ENCODE measurements at regions not wholly inside any gene's neighbourhood (a gene's known extent, or its start where the extent isn't known, plus 50 kb on each side); places are given as distances from the start of the nearest gene placed in this dataset.

DNA sequence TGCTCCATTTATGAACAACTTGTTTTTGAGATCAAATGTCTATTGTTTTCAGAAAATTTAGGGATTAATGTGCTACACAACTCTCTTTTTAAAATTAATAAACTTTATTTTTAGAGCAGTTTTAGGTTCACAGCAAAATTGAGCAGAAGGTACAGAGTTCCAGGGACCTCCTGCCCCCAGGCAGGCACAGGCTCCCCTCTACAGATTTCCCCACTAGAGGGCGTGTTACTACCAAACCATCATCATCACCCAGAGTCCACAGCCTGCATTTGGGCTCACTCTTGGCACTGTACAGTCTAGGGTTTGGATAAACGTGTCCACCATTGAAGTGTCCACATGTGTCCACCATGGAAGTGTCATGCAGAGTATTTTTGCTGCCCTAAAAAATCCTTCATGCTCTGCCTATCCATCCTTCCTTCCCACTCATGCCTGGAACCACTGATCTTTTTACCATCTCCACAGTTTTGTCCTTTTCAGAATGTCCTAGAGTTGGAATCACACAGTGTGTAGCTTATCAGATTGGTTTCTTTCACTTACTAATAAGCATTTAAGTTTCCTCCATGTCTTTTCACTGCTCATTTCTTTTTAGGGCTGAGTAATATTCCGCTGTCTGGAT, 61.7 kb downstream of the MRPL36 start:
- H3K4me1 ChIP-seq (ENCODE audit: control insufficient read depth in 2 of 2, insufficient read depth in 2 of 2, low read length in 2 of 2): no peaks in the 10 kb centered on the region
- H3K36me3 ChIP-seq (ENCODE audit: control insufficient read depth in 2 of 2, insufficient read depth in 2 of 2, low read length in 2 of 2): no peaks in the 10 kb centered on the region
- H3K9ac ChIP-seq (ENCODE audit: low read depth in 1 of 2, low read length in 2 of 2): no peak overlapping the region
- no peak overlapping the region for H3K27ac ChIP-seq (ENCODE audit: low read depth in 2 of 2, low read length in 2 of 2)
- no peaks in the 10 kb centered on the region for H3K27me3 ChIP-seq (ENCODE audit: control insufficient read depth in 2 of 2, insufficient read depth in 2 of 2, low read length in 2 of 2)
- peaks cover 0 to 3% of the 10 kb centered on the region in 2 donors for H3K9me3 ChIP-seq (ENCODE audit: control insufficient read depth in 2 of 2, low read length in 2 of 2)
- no peak overlapping the region for H3K4me3 ChIP-seq (ENCODE audit: low read length in 2 of 2)

DNA sequence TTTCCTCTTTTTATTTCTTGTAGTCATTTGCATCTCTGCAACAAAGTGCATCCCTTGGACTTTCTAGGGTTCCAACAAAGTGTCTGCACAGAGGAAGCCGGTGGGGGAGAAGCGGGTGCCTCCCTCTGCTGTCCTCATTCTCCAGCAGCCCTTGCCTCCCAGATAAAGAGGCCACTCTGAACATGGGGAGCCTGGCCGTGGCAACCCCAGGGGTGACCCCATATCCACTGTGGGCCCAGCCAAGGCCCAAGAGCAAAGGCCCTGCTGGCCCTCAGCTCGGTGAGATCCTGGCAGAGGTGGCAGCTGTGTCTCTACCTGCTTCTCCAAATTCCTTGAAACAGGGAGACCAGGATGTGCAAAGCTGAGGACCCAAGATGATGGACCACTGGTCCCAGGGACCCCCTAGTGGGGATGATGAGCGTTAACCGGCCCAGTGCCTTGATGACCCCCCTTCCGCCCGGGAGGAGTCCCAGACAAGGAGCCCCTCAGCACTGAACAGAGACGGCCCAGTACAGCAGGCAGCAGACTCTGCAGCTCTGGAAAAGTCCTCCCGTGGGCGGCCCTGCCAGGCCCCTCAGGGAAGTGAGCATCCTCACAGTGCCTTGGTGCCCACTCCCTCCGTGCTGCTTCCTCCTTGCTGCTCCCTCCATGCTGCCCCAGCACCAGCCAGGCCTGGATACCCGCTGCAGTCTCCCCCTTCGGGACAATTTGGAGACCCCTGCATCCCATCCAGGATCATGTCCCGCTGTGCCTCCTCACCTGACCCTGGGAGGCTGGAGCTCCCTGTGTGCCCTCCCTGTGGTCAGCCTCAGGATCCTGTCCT, 62.5 kb downstream of the MRPL36 start:
- Histone ChIP-seq H3K27me3 (ENCODE audit: control insufficient read depth in 2 of 2, insufficient read depth in 2 of 2, low read length in 2 of 2) (no peaks in the 10 kb centered on the region), H3K4me3 (ENCODE audit: low read length in 2 of 2) (no peak overlapping the region), H3K4me1 (ENCODE audit: control insufficient read depth in 2 of 2, insufficient read depth in 2 of 2, low read length in 2 of 2) (no peaks in the 10 kb centered on the region), H3K9me3 (ENCODE audit: control insufficient read depth in 2 of 2, low read length in 2 of 2) (peaks cover 0 to 3% of the 10 kb centered on the region in 2 donors), H3K36me3 (ENCODE audit: control insufficient read depth in 2 of 2, insufficient read depth in 2 of 2, low read length in 2 of 2) (no peaks in the 10 kb centered on the region), H3K27ac (ENCODE audit: low read depth in 2 of 2, low read length in 2 of 2) (no peak overlapping the region), H3K9ac (ENCODE audit: low read depth in 1 of 2, low read length in 2 of 2) (no peak overlapping the region)

DNA sequence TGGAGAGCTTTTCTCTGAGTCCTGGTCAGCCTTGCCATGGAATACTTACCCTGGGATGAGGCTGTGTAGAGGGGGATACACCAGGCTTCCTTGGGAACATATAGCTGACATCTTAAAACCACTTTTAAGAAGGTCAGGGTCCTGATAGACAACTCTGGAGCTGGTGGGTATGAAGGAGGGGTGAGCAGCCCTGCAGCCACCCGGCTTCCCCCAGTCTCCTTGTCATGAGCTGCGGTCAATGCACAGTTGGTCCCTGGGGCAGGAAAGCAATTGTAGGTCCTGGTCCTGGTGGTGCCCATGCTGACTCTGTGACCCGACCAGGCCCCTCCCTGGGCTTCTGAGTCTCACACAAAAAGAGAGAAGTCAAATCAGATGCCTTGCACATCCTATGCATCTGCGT, 63.6 kb downstream of the MRPL36 start:
- H3K27me3 ChIP-seq (ENCODE audit: control insufficient read depth in 2 of 2, insufficient read depth in 2 of 2, low read length in 2 of 2): no peaks in the 10 kb centered on the region
- H3K9ac ChIP-seq (ENCODE audit: low read depth in 1 of 2, low read length in 2 of 2): no peak overlapping the region
- no peak overlapping the region for H3K4me3 ChIP-seq (ENCODE audit: low read length in 2 of 2)
- H3K9me3 ChIP-seq (ENCODE audit: control insufficient read depth in 2 of 2, low read length in 2 of 2): peaks cover 0 to 3% of the 10 kb centered on the region in 2 donors
- no peaks in the 10 kb centered on the region for H3K36me3 ChIP-seq (ENCODE audit: control insufficient read depth in 2 of 2, insufficient read depth in 2 of 2, low read length in 2 of 2)
- H3K27ac ChIP-seq (ENCODE audit: low read depth in 2 of 2, low read length in 2 of 2): no peak overlapping the region
- H3K4me1 ChIP-seq (ENCODE audit: control insufficient read depth in 2 of 2, insufficient read depth in 2 of 2, low read length in 2 of 2): no peaks in the 10 kb centered on the region

DNA sequence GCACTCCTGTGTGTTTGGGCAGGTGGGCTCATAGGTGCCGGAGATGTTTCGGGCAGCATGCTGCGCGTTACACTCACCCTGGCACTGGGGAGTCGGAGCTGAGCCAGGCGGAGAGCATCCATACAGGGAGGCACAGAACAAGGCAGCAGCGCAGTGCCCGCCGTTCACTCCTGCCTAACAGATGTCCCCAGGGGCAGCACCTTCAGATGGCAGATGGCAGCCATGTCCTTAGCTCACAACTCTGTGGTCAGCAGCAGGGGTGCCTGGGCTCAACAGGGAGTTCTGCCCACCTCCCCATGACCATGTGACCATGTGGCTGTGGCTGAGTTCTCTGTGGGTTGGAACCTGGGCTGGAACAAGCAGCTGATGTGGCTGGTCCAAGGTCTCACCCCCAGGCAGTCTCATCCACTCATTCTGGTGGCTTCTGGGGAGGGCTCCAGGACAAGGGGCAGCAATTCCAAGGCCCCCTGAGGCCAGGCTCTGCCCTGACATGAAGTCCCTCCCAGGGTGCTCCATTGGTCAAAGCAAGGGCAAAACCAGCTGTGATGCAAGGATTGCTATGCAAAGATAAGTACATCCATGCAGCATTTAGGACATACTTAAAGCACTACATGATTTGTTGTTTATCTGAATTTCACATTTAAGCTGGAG, 64.2 kb downstream of the MRPL36 start:
- Histone ChIP-seq H3K36me3 (ENCODE audit: control insufficient read depth in 2 of 2, insufficient read depth in 2 of 2, low read length in 2 of 2) (no peaks in the 10 kb centered on the region), H3K9ac (ENCODE audit: low read depth in 1 of 2, low read length in 2 of 2) (no peak overlapping the region), H3K9me3 (ENCODE audit: control insufficient read depth in 2 of 2, low read length in 2 of 2) (peaks cover 0 to 3% of the 10 kb centered on the region in 2 donors), H3K4me1 (ENCODE audit: control insufficient read depth in 2 of 2, insufficient read depth in 2 of 2, low read length in 2 of 2) (no peaks in the 10 kb centered on the region), H3K27me3 (ENCODE audit: control insufficient read depth in 2 of 2, insufficient read depth in 2 of 2, low read length in 2 of 2) (no peaks in the 10 kb centered on the region), H3K4me3 (ENCODE audit: low read length in 2 of 2) (no peak overlapping the region), H3K27ac (ENCODE audit: low read depth in 2 of 2, low read length in 2 of 2) (no peak overlapping the region)

DNA sequence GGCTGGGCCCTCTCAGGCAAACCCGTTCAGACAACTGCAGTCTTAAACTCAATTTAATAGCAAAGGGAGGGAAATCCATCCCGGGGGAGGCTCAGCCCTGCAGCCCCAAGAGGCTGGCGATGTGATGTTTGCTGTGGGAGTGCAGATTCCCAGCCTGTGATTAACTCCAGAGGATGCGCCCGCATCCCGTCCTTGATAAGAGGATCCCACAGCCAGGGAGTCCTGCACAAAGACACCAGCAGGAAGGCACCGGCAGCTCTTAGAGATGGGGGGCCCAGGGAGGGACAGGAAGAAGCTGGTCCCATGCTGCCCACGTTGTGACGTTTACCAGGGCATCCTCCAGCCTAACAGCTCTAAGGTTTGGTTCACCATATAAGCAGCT, 64.7 kb downstream of the MRPL36 start:
- no peak overlapping the region for H3K4me3 ChIP-seq (ENCODE audit: low read length in 2 of 2)
- H3K27ac ChIP-seq (ENCODE audit: low read depth in 2 of 2, low read length in 2 of 2): no peak overlapping the region
- no peaks in the 10 kb centered on the region for H3K9me3 ChIP-seq (ENCODE audit: control insufficient read depth in 2 of 2, low read length in 2 of 2)
- no peaks in the 10 kb centered on the region for H3K4me1 ChIP-seq (ENCODE audit: control insufficient read depth in 2 of 2, insufficient read depth in 2 of 2, low read length in 2 of 2)
- no peak overlapping the region for H3K9ac ChIP-seq (ENCODE audit: low read depth in 1 of 2, low read length in 2 of 2)
- no peaks in the 10 kb centered on the region for H3K27me3 ChIP-seq (ENCODE audit: control insufficient read depth in 2 of 2, insufficient read depth in 2 of 2, low read length in 2 of 2)
- H3K36me3 ChIP-seq (ENCODE audit: control insufficient read depth in 2 of 2, insufficient read depth in 2 of 2, low read length in 2 of 2): no peaks in the 10 kb centered on the region

DNA sequence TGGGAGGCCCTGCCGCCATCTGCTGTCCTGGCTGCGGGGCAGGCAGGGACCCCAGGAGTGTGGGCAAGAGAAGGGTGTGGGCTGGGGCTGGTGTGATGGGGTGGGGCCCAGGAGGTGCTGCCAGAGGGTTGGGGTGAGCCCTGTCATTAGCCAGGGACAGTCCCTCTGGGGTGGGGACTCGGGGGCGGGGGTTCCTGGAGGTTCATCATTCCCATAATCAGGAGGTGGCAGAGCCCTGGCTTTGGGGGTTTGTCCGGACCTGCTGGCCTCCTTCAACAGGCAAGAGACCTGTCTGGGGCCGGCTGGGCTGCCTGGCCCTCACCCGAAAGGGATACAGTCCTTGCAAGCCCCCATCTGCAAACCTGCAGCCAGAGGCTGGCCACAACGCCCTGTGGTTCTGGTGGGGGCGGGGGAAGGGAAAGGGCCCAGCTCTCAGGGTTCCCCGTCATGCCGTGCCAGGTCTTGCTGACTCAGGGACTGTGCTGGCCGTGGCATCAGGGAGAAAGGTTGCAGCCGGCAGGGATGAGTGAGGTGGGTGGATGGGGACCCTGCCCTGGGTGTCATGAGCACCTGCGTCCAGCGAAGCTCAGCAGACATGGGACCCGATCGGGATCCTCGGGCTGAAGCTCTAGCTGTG, 65.2 kb downstream of the MRPL36 start:
- H3K4me3 ChIP-seq (ENCODE audit: low read length in 2 of 2): no peak overlapping the region
- H3K27me3 ChIP-seq (ENCODE audit: control insufficient read depth in 2 of 2, insufficient read depth in 2 of 2, low read length in 2 of 2): no peaks in the 10 kb centered on the region
- no peaks in the 10 kb centered on the region for H3K4me1 ChIP-seq (ENCODE audit: control insufficient read depth in 2 of 2, insufficient read depth in 2 of 2, low read length in 2 of 2)
- H3K36me3 ChIP-seq (ENCODE audit: control insufficient read depth in 2 of 2, insufficient read depth in 2 of 2, low read length in 2 of 2): no peaks in the 10 kb centered on the region
- no peak overlapping the region for H3K9ac ChIP-seq (ENCODE audit: low read depth in 1 of 2, low read length in 2 of 2)
- no peaks in the 10 kb centered on the region for H3K9me3 ChIP-seq (ENCODE audit: control insufficient read depth in 2 of 2, low read length in 2 of 2)
- no peak overlapping the region for H3K27ac ChIP-seq (ENCODE audit: low read depth in 2 of 2, low read length in 2 of 2)

- H3K27ac ChIP-seq (ENCODE audit: low read depth in 2 of 2, low read length in 2 of 2): no peak overlapping the region
- H3K36me3 ChIP-seq (ENCODE audit: control insufficient read depth in 2 of 2, insufficient read depth in 2 of 2, low read length in 2 of 2): no peaks in the 10 kb centered on the region
- no peak overlapping the region for H3K4me3 ChIP-seq (ENCODE audit: low read length in 2 of 2)
- H3K4me1 ChIP-seq (ENCODE audit: control insufficient read depth in 2 of 2, insufficient read depth in 2 of 2, low read length in 2 of 2): no peaks in the 10 kb centered on the region
- H3K9me3 ChIP-seq (ENCODE audit: control insufficient read depth in 2 of 2, low read length in 2 of 2): no peaks in the 10 kb centered on the region
- no peaks in the 10 kb centered on the region for H3K27me3 ChIP-seq (ENCODE audit: control insufficient read depth in 2 of 2, insufficient read depth in 2 of 2, low read length in 2 of 2)
- no peak overlapping the region for H3K9ac ChIP-seq (ENCODE audit: low read depth in 1 of 2, low read length in 2 of 2)
Measured at GRCh38 chr5:1733369-1733768, 66.3 kb downstream of the MRPL36 start.

DNA sequence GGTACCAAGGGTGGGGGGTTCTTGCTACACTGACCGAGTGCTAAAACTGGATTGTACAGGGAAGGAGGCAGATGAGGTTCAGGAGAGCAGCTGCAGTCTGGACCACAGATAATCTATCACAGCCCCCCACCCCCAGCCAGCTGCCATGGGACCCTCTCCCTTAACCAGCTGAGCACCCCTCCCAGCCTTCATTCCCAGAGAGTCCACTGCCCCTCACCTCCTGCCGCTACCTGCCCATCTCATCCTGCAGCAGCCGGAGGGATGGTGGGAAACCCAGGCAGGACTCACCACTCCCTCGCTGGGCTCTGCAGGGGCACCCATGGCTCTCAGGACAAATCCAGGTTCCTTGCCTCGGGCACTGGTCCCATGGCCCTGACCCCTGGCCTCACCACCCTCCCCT, 66.7 kb downstream of the MRPL36 start:
- no peaks in the 10 kb centered on the region for H3K27me3 ChIP-seq (ENCODE audit: control insufficient read depth in 2 of 2, insufficient read depth in 2 of 2, low read length in 2 of 2)
- no peak overlapping the region for H3K27ac ChIP-seq (ENCODE audit: low read depth in 2 of 2, low read length in 2 of 2)

DNA sequence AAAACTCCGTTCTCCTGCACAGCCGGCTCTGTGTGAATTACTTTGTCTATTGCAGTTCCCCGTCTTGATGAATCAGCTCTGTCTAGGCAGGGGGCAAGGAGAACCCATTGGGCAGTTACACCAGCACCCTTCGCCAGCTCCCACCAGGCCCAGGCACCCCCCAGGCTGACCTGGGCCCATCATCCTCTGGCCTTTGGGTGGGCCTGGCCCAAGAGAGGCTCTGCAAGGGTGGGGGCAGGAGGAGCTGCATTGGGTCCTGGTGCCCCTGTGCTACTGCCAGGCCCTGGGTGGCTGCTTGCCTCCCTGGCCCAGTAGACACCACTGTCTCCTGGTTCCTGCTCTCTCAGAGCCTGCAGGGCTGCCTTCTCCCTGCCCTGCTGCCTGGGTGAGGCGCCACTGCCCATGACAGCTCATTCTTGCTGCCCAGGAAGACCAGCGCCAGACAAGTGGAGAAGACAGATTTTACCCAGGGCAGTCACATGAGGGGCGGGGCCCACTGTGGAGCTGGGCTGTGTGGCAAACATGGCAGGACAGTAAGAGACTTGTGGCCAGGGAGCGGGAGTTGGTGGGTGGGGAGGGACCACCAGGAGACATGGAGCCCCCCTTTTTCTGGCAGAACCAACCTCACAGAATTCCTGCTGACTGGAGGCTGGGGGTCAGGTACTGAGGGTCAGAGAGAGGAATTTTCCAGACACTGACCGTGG, 67.2 kb downstream of the MRPL36 start:
- Histone ChIP-seq H3K9ac (ENCODE audit: low read depth in 1 of 2, low read length in 2 of 2) (no peak overlapping the region), H3K9me3 (ENCODE audit: control insufficient read depth in 2 of 2, low read length in 2 of 2) (no peaks in the 10 kb centered on the region), H3K27ac (ENCODE audit: low read depth in 2 of 2, low read length in 2 of 2) (no peak overlapping the region), H3K36me3 (ENCODE audit: control insufficient read depth in 2 of 2, insufficient read depth in 2 of 2, low read length in 2 of 2) (no peaks in the 10 kb centered on the region), H3K4me1 (ENCODE audit: control insufficient read depth in 2 of 2, insufficient read depth in 2 of 2, low read length in 2 of 2) (no peaks in the 10 kb centered on the region), H3K27me3 (ENCODE audit: control insufficient read depth in 2 of 2, insufficient read depth in 2 of 2, low read length in 2 of 2) (no peaks in the 10 kb centered on the region), H3K4me3 (ENCODE audit: low read length in 2 of 2) (no peak overlapping the region)

More for the DNA sequence above, 66.7 kb downstream of the MRPL36 start:
- H3K4me3 ChIP-seq (ENCODE audit: low read length in 2 of 2): no peak overlapping the region
- H3K36me3 ChIP-seq (ENCODE audit: control insufficient read depth in 2 of 2, insufficient read depth in 2 of 2, low read length in 2 of 2): no peaks in the 10 kb centered on the region
- no peak overlapping the region for H3K9ac ChIP-seq (ENCODE audit: low read depth in 1 of 2, low read length in 2 of 2)
- no peaks in the 10 kb centered on the region for H3K9me3 ChIP-seq (ENCODE audit: control insufficient read depth in 2 of 2, low read length in 2 of 2)
- H3K4me1 ChIP-seq (ENCODE audit: control insufficient read depth in 2 of 2, insufficient read depth in 2 of 2, low read length in 2 of 2): no peaks in the 10 kb centered on the region
